ENCODE measurements at regions not wholly inside any gene's neighbourhood (a gene's known extent, or its start where the extent isn't known, plus 50 kb on each side); places are given as distances from the start of the nearest gene placed in this dataset.

GRCh38 chr4:189096108-189096507, 844.6 kb upstream of the FRG1 start:
- POLR2A ChIA-PET: no interaction called here
- TF ChIP-seq EZH2phosphoT487 (IDR thresholded peaks at IDR 0.05; ENCODE audit: borderline replicate concordance) (no peak), EGR1 (IDR thresholded peaks at IDR 0.05; ENCODE audit: low read depth) (no peak), TCF7L2 (IDR thresholded peaks at IDR 0.05; ENCODE audit: borderline replicate concordance, extremely low read depth, insufficient read depth, insufficient read length) (no peak), FOSL1 (IDR thresholded peaks at IDR 0.05; ENCODE audit: low read depth) (no peak), POLR2AphosphoS5 (IDR thresholded peaks at IDR 0.05; ENCODE audit: low read depth, low read length) (no peak), ATF3 (IDR thresholded peaks at IDR 0.05) (no peak), JUND (IDR thresholded peaks at IDR 0.05) (no peak), ZBTB33 (IDR thresholded peaks at IDR 0.05; ENCODE audit: extremely low read depth, insufficient replicate concordance, low read length) (no peak), SP1 (IDR thresholded peaks at IDR 0.05; ENCODE audit: low read depth) (no peak), EZH2 (IDR thresholded peaks at IDR 0.05) (no peak), ZFX (IDR thresholded peaks at IDR 0.05) (no peak), REST (IDR thresholded peaks at IDR 0.05; ENCODE audit: low read depth) (no peak), CEBPB (IDR thresholded peaks at IDR 0.05; ENCODE audit: low read depth) (no peak), MAX (IDR thresholded peaks at IDR 0.05) (no peak), CBX3 (IDR thresholded peaks at IDR 0.05; ENCODE audit: low read depth) (no peak), POLR2A (IDR thresholded peaks at IDR 0.05; ENCODE audit: borderline replicate concordance, extremely low read depth, insufficient read depth, insufficient read length) (no peak), ELF1 (IDR thresholded peaks at IDR 0.05; ENCODE audit: borderline replicate concordance, low read depth) (no peak), SIN3A (IDR thresholded peaks at IDR 0.05; ENCODE audit: low read depth) (no peak), ZNF274 (IDR thresholded peaks at IDR 0.05; ENCODE audit: low read depth, low read length) (no peak)
- TF ChIP-seq, protein P1, sequence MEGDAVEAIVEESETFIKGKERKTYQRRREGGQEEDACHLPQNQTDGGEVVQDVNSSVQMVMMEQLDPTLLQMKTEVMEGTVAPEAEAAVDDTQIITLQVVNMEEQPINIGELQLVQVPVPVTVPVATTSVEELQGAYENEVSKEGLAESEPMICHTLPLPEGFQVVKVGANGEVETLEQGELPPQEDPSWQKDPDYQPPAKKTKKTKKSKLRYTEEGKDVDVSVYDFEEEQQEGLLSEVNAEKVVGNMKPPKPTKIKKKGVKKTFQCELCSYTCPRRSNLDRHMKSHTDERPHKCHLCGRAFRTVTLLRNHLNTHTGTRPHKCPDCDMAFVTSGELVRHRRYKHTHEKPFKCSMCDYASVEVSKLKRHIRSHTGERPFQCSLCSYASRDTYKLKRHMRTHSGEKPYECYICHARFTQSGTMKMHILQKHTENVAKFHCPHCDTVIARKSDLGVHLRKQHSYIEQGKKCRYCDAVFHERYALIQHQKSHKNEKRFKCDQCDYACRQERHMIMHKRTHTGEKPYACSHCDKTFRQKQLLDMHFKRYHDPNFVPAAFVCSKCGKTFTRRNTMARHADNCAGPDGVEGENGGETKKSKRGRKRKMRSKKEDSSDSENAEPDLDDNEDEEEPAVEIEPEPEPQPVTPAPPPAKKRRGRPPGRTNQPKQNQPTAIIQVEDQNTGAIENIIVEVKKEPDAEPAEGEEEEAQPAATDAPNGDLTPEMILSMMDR (IDR thresholded peaks at IDR 0.05 in 2 of 3, conservative IDR thresholded peaks at IDR 0.05 in 1 of 3; ENCODE audit: borderline replicate concordance in 1 of 3, insufficient read depth in 1 of 3, low read depth in 2 of 3, low read length in 2 of 3): no peak
- CTCF ChIA-PET: no interaction called here

More at GRCh38 chr4:189096108-189096507, 844.6 kb upstream of the FRG1 start:
- Histone ChIP-seq H3K36me3 (ENCODE audit: control insufficient read depth in 1 of 2, insufficient read depth in 2 of 2, low read length in 2 of 2) (no peaks in the 10 kb centered on the region), H3K27ac (ENCODE audit: low read depth, low read length) (no peak overlapping the region), H4K20me1 (ENCODE audit: insufficient read depth) (no peaks in the 10 kb centered on the region), H3K79me2 (ENCODE audit: insufficient read depth, low read length) (no peaks in the 10 kb centered on the region), H3K9me3 (ENCODE audit: control insufficient read depth in 1 of 2, insufficient read depth in 1 of 2, low read depth in 1 of 2, low read length in 2 of 2) (no peaks in the 10 kb centered on the region), H3K4me1 (ENCODE audit: control insufficient read depth in 1 of 2, insufficient read depth in 2 of 2, low read length in 2 of 2) (no peaks in the 10 kb centered on the region), H2AFZ (ENCODE audit: low read depth, low read length, poor library complexity, severe bottlenecking) (no peak overlapping the region), H3K27me3 (ENCODE audit: insufficient read depth, low read length) (no peaks in the 10 kb centered on the region), H3K9me2 (ENCODE audit: insufficient read depth) (no peaks in the 10 kb centered on the region), H3K9ac (ENCODE audit: low read length) (no peak overlapping the region), H3K4me2 (ENCODE audit: low read length) (no peak overlapping the region), H3K4me3 (replicated peaks in 1 of 2; ENCODE audit: low read depth in 1 of 2, low read length in 2 of 2) (no peak overlapping the region)
- ATAC-seq (no peak), DNase-seq (ENCODE audit: low read depth, low spot score) (no peak)
- RAD21 ChIA-PET (ENCODE audit: low non-redundant PET in 1 of 2, low total read pairs in 2 of 2, uncharacterized antibody in 2 of 2, unreplicated experiment in 2 of 2): no interaction called here
- intact Hi-C loops (cut with micrococcal nuclease): no loop called here
- BruUV-seq (replicated peaks): no TSS peak
